SK-N-SH treated with all-trans-retinoic acid at 6 μM for 48 hours (cell line): ENCODE measurements at regions not wholly inside any gene's neighbourhood (a gene's known extent, or its start where the extent isn't known, plus 50 kb on each side); places are given as distances from the start of the nearest gene placed in this dataset.

ENCODE experiments used
- ATAC-seq: fragments of 200-7000 bp; cut with Tn5 transposase; 3 replicates; pipeline ENCODE4 v1.9.1; 2020; ENCODE audit warnings: mild to moderate bottlenecking, moderate library complexity
- ARNTL ChIP-seq: fragments of 450-650 bp; formaldehyde crosslinking; IDR thresholded peaks from 2 replicates; pipeline ENCODE4 v1.5.0; 2020; ENCODE audit warnings: low read depth, mild to moderate bottlenecking, moderate library complexity, borderline replicate concordance
- BACH2 ChIP-seq: fragments of 250-450 bp; sonication (Bioruptor Pico); IDR thresholded peaks from 2 replicates; pipeline ENCODE4 v1.9.0; 2021; ENCODE audit warnings: mild to moderate bottlenecking, borderline replicate concordance
- CSDC2 ChIP-seq: fragments of 250-450 bp; sonication (Bioruptor Pico); IDR thresholded peaks from 2 replicates; pipeline ENCODE4 v1.5.0; 2020; ENCODE audit warnings: mild to moderate bottlenecking, moderate library complexity
- ESRRG ChIP-seq: fragments of 250-450 bp; sonication (Bioruptor Pico); IDR thresholded peaks from 2 replicates; pipeline ENCODE4 v1.6.1; 2021; ENCODE audit warnings: mild to moderate bottlenecking
- GLIS3 ChIP-seq: fragments of 250-450 bp; sonication (Bioruptor Pico); IDR thresholded peaks from 2 replicates; pipeline ENCODE4 v1.5.0; 2020; ENCODE audit warnings: mild to moderate bottlenecking, moderate library complexity
- ISL1 ChIP-seq: fragments of 250-450 bp; sonication (Bioruptor Pico); IDR thresholded peaks from 2 replicates; pipeline ENCODE4 v2.1.2; 2022; ENCODE audit warnings: mild to moderate bottlenecking, moderate library complexity
- OSR1 ChIP-seq: fragments of 250-450 bp; sonication (Bioruptor Pico); IDR thresholded peaks from 2 replicates; pipeline ENCODE4 v1.8.0; 2022; ENCODE audit warnings: moderate library complexity, mild to moderate bottlenecking, inconsistent platforms
- RARB ChIP-seq: fragments of 250-450 bp; sonication (Bioruptor Pico); IDR thresholded peaks from 2 replicates; pipeline ENCODE4 v1.8.0; 2021; ENCODE audit warnings: mild to moderate bottlenecking, moderate library complexity
- SNAI2 ChIP-seq: fragments of 250-450 bp; sonication (Bioruptor Pico); IDR thresholded peaks from 2 replicates; pipeline ENCODE4 v1.5.0; 2020; ENCODE audit warnings: mild to moderate bottlenecking, moderate library complexity
- TCF4 ChIP-seq: fragments of 250-450 bp; sonication (Bioruptor Pico); IDR thresholded peaks from 2 replicates; pipeline ENCODE4 v1.8.0; 2021; ENCODE audit warnings: mild to moderate bottlenecking, moderate library complexity, borderline replicate concordance
- TOX ChIP-seq: fragments of 250-450 bp; sonication (Bioruptor Pico); IDR thresholded peaks from 2 replicates; pipeline ENCODE4 v1.8.0; 2021; ENCODE audit warnings: mild to moderate bottlenecking, moderate library complexity, borderline replicate concordance
- TSHZ2 ChIP-seq: fragments of 250-450 bp; sonication (Bioruptor Pico); IDR thresholded peaks from 2 replicates; pipeline ENCODE4 v1.5.0; 2020; ENCODE audit warnings: mild to moderate bottlenecking, moderate library complexity
- ZC3H10 ChIP-seq: fragments of 250-450 bp; sonication (Bioruptor Pico); IDR thresholded peaks from 2 replicates; pipeline ENCODE4 v1.5.1; 2021; ENCODE audit warnings: mild to moderate bottlenecking, moderate library complexity
- ZFP3 ChIP-seq: fragments of 250-450 bp; sonication (Bioruptor Pico); IDR thresholded peaks from 2 replicates; pipeline ENCODE4 v1.5.0; 2020; ENCODE audit warnings: mild to moderate bottlenecking, moderate library complexity
- ZFP30 ChIP-seq: fragments of 450-650 bp; formaldehyde crosslinking; IDR thresholded peaks from 2 replicates; pipeline ENCODE4 v1.5.0; 2022; ENCODE audit warnings: mild to moderate bottlenecking, moderate library complexity
- ZNF565 ChIP-seq: fragments of 450-650 bp; formaldehyde crosslinking; conservative IDR thresholded peaks from 2 replicates; pipeline ENCODE4 v1.5.0; 2020; ENCODE audit warnings: low read depth, mild to moderate bottlenecking, moderate library complexity
- ZNF70 ChIP-seq: fragments of 450-650 bp; formaldehyde crosslinking; IDR thresholded peaks from 2 replicates; pipeline ENCODE4 v1.5.0; 2020; ENCODE audit warnings: mild to moderate bottlenecking, moderate library complexity
- ZNF8 ChIP-seq: fragments of 450-650 bp; formaldehyde crosslinking; IDR thresholded peaks from 2 replicates; pipeline ENCODE4 v1.5.0; 2020; ENCODE audit warnings: mild to moderate bottlenecking, moderate library complexity
- TF ChIP-seq, protein P1 (sequence below): fragments of 250-450 bp; sonication (Bioruptor Pico); IDR thresholded peaks from 2 replicates; pipeline ENCODE4 v1.5.1; 2021; ENCODE audit warnings: mild to moderate bottlenecking, moderate library complexity
- TF ChIP-seq, protein P2 (sequence below): fragments of 250-450 bp; sonication (Bioruptor Pico); IDR thresholded peaks from 2 replicates; pipeline ENCODE4 v1.8.0; 2020; ENCODE audit warnings: mild to moderate bottlenecking, moderate library complexity, borderline replicate concordance

DNA sequence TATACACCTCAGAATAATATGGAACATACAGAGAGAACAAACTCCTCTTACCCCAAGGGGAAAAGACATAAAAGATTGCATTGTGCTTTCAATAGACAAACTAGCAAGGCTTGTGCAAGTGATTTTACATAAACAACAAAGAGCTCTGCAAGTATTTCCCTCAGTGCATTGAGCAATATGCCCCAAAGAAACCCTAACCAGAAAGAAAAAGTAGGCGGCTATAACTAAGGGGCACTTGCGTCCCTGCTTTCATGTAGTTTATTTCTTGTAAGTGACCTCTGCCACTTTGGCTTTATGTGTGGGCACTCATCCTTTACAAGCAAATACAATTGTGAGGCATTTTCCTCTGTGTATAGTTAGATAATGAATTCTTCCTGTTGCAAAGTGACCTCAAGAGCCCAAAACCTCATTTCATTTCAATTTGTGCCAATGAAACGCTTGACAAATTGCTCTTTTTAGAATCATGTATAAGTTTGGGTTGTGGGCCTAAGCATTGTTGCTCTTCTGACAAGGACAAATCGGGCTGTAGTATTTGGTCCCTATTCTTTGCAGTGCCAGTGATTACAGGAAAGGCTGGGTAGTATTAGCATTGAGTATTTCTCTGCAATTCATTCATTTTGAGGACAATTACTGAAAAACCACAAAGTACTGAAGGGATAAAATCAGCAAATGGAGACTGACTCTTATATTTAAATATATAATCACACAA lies 282.2 kb downstream of the DTWD2 start:
- no peak for ATAC-seq
- no peak for TF ChIP-seq RARB (CRISPR knock-in tag)
- no peak for TF ChIP-seq ISL1 (CRISPR knock-in tag)
- TF ChIP-seq ZNF565 (CRISPR knock-in tag), result no peak
- no peak for TF ChIP-seq TCF4 (CRISPR knock-in tag)
- TF ChIP-seq, protein P1, sequence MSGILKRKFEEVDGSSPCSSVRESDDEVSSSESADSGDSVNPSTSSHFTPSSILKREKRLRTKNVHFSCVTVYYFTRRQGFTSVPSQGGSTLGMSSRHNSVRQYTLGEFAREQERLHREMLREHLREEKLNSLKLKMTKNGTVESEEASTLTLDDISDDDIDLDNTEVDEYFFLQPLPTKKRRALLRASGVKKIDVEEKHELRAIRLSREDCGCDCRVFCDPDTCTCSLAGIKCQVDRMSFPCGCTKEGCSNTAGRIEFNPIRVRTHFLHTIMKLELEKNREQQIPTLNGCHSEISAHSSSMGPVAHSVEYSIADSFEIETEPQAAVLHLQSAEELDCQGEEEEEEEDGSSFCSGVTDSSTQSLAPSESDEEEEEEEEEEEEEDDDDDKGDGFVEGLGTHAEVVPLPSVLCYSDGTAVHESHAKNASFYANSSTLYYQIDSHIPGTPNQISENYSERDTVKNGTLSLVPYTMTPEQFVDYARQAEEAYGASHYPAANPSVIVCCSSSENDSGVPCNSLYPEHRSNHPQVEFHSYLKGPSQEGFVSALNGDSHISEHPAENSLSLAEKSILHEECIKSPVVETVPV, result no peak
- no peak for TF ChIP-seq ZC3H10 (CRISPR knock-in tag)
- no peak for TF ChIP-seq CSDC2

GRCh38 chr5:118703241-118703640 lies 285.1 kb downstream of the DTWD2 start:
- TF ChIP-seq CSDC2, result no peak
- no peak for TF ChIP-seq ARNTL (CRISPR knock-in tag)
- TF ChIP-seq ZNF70, result no peak
- no peak for TF ChIP-seq RARB (CRISPR knock-in tag)
- TF ChIP-seq ZNF8 (CRISPR knock-in tag), result no peak
- TF ChIP-seq, protein P2, sequence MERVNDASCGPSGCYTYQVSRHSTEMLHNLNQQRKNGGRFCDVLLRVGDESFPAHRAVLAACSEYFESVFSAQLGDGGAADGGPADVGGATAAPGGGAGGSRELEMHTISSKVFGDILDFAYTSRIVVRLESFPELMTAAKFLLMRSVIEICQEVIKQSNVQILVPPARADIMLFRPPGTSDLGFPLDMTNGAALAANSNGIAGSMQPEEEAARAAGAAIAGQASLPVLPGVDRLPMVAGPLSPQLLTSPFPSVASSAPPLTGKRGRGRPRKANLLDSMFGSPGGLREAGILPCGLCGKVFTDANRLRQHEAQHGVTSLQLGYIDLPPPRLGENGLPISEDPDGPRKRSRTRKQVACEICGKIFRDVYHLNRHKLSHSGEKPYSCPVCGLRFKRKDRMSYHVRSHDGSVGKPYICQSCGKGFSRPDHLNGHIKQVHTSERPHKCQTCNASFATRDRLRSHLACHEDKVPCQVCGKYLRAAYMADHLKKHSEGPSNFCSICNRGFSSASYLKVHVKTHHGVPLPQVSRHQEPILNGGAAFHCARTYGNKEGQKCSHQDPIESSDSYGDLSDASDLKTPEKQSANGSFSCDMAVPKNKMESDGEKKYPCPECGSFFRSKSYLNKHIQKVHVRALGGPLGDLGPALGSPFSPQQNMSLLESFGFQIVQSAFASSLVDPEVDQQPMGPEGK, result no peak
- no peak for TF ChIP-seq ZFP30 (CRISPR knock-in tag)
- TF ChIP-seq TCF4 (CRISPR knock-in tag), result no peak
- no peak for TF ChIP-seq ZFP3 (CRISPR knock-in tag)
- TF ChIP-seq, protein P1, result no peak
- TF ChIP-seq BACH2, result no peak
- no peak for TF ChIP-seq TSHZ2 (CRISPR knock-in tag)
- TF ChIP-seq TOX (CRISPR knock-in tag), result no peak
- TF ChIP-seq ESRRG, result no peak
- TF ChIP-seq, all 23 proteins: peak for 0
- no peak for ATAC-seq

DNA sequence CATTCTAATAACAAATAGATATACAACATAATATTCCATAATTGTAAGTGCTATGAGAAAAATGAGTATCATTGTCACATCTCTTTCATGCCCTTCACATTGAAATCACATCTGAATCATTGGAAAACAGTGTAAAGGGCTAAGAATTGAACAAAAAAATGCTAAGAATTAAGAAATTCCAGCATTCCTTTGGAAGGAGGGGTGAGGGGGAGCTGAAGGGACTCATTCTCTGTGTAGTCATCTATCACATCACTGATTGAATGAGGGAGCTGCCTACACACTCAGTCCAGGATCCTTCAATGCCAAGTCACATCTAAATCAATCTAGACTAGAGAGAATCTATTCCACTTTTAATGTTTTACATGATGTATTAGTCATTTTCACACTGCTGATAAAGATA lies 286.6 kb downstream of the DTWD2 start:
- no peak for ATAC-seq
- TF ChIP-seq RARB (CRISPR knock-in tag), result no peak
- TF ChIP-seq ZFP3 (CRISPR knock-in tag), result no peak
- no peak for TF ChIP-seq CSDC2

GRCh38 chr5:118700510-118700909 lies 287.8 kb downstream of the DTWD2 start:
- TF ChIP-seq TCF4 (CRISPR knock-in tag), result no peak
- TF ChIP-seq ZNF8 (CRISPR knock-in tag), result no peak
- TF ChIP-seq SNAI2 (CRISPR knock-in tag), result no peak
- no peak for TF ChIP-seq ARNTL (CRISPR knock-in tag)
- TF ChIP-seq OSR1 (CRISPR knock-in tag), result no peak
- TF ChIP-seq BACH2, result no peak
- TF ChIP-seq RARB (CRISPR knock-in tag), result no peak
- no peak for TF ChIP-seq GLIS3 (CRISPR knock-in tag)
- TF ChIP-seq ISL1 (CRISPR knock-in tag), result no peak
- no peak for TF ChIP-seq ZFP3 (CRISPR knock-in tag)
- TF ChIP-seq TOX (CRISPR knock-in tag), result no peak
- ATAC-seq, result no peak
